Breast epithelium (tissue), 4 donors: ENCODE measurements at regions not wholly inside any gene's neighbourhood (a gene's known extent, or its start where the extent isn't known, plus 50 kb on each side); places are given as distances from the start of the nearest gene placed in this dataset.

Source experiments
- DNase-seq, 2 donors: peaks; one replicate each; pipeline ENCODE4 v3.0.0-alpha.2; 2019; ENCODE audit warnings: low spot score in 2 of 2
- H3K27ac ChIP-seq, 2 donors: fragments of 200-600 bp; sonication (generic) in 1 of 2; one replicate each; pipeline ENCODE4 v1.5.1; 2016 to 2019; ENCODE audit warnings: mild to moderate bottlenecking in 1 of 2
- H3K27me3 ChIP-seq, 2 donors: fragments of 200-600 bp; sonication (generic) in 1 of 2; one replicate each; pipeline versions ENCODE4 v1.5.1 to v1.6.0; 2017 to 2019; ENCODE audit warnings: control low read depth in 1 of 2, mild to moderate bottlenecking in 1 of 2
- H3K36me3 ChIP-seq: fragments of 200-600 bp; one replicate; pipeline ENCODE4 v1.5.1; 2019
- H3K4me1 ChIP-seq, 2 donors: fragments of 200-600 bp; sonication (generic); one replicate each; pipeline ENCODE4 v1.5.1; 2016 to 2019; ENCODE audit warnings: control low read depth in 1 of 2
- H3K4me3 ChIP-seq, 3 donors: fragments of 200-600 bp; sonication (generic); 1 replicate in 2 of 3; 2 replicates in 1 of 3; pipeline ENCODE4 v1.5.1; 2016 to 2019; ENCODE audit warnings: mild to moderate bottlenecking in 3 of 3, moderate library complexity in 2 of 3
- H3K9me3 ChIP-seq, 2 donors: fragments of 200-600 bp; sonication (generic) in 1 of 2; one replicate each; pipeline ENCODE4 v1.5.1; 2016 to 2019; ENCODE audit warnings: control low read depth in 1 of 2
- POLR2A ChIP-seq: fragments of 450-650 bp; IDR thresholded peaks from one replicate; pipeline ENCODE4 v1.6.1; 2016; ENCODE audit warnings: antibody characterized with exemption, mild to moderate bottlenecking, moderate library complexity
- POLR2AphosphoS5 ChIP-seq, 3 donors: sonication (generic); formaldehyde crosslinking; IDR thresholded peaks; one replicate each; pipeline ENCODE4 v1.6.1; 2017; ENCODE audit warnings: antibody characterized with exemption in 3 of 3
- intact Hi-C: fragments of 100-400 bp; cut with DNase I; formaldehyde crosslinking; loops from one replicate; pipeline ENCODE4 v1.15.1; 2023; ENCODE audit warnings: low total_unique reads
- TF ChIP-seq, protein P1 (sequence below), 3 donors: fragments of 450-650 bp; IDR thresholded peaks; one replicate each; pipeline ENCODE4 v1.5.1; 2016 to 2017; ENCODE audit warnings: antibody characterized with exemption in 3 of 3, mild to moderate bottlenecking in 3 of 3, moderate library complexity in 3 of 3

DNA sequence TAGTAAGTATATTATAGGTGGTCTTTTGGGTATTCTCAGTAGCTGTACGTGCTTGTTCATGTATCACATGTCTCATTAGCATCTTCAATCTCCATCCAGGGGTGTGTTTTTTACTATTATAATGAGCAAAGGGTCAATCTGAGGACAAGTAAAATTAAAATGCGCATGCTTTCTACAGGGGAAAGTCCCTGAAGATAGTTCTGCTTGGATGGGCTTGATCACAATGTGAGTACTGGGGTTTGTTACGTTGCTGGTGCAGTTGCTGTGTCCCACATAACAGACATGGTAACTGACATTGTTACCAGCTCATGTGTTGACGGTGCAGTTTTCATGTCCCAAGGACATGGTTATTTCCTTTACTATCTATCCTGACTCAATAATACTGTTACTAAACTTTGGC lies 65.9 kb downstream of the UCHL1 start:
- H3K27ac ChIP-seq, result no peak overlapping the region
- DNase-seq, result no peak
- no peak overlapping the region for H3K4me3 ChIP-seq
- TF ChIP-seq POLR2A (no peak), POLR2AphosphoS5 (IDR thresholded peaks at IDR 0.05) (no peak)
- TF ChIP-seq, protein P1, sequence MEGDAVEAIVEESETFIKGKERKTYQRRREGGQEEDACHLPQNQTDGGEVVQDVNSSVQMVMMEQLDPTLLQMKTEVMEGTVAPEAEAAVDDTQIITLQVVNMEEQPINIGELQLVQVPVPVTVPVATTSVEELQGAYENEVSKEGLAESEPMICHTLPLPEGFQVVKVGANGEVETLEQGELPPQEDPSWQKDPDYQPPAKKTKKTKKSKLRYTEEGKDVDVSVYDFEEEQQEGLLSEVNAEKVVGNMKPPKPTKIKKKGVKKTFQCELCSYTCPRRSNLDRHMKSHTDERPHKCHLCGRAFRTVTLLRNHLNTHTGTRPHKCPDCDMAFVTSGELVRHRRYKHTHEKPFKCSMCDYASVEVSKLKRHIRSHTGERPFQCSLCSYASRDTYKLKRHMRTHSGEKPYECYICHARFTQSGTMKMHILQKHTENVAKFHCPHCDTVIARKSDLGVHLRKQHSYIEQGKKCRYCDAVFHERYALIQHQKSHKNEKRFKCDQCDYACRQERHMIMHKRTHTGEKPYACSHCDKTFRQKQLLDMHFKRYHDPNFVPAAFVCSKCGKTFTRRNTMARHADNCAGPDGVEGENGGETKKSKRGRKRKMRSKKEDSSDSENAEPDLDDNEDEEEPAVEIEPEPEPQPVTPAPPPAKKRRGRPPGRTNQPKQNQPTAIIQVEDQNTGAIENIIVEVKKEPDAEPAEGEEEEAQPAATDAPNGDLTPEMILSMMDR (IDR thresholded peaks at IDR 0.05), result no peak
- intact Hi-C loops, result no loop called here
- H3K27me3 ChIP-seq, result no peaks in the 10 kb centered on the region
- peaks cover 0 to 5% of the 10 kb centered on the region in 2 donors for H3K4me1 ChIP-seq
- no peaks in the 10 kb centered on the region for H3K36me3 ChIP-seq
- H3K9me3 ChIP-seq, result no peaks in the 10 kb centered on the region

DNA sequence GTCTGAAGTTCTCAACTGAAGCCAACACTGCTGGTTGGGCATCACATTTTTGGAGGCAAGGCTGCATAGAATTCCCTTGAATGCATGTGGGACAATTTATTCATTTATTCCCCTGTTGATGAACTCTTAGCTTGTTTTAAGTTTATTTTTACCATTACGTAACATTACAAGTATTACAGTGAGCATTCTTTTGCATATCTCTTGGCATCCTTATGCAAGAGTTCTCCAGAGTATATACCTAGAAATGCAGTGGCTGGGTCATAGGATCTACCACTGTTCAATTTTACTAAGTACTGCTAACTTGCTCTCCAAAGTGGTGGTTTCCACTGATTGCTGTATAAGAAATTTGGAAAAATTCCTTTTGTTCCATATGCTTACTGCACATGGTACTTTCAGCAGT lies 66.5 kb downstream of the UCHL1 start:
- no peaks in the 10 kb centered on the region for H3K27me3 ChIP-seq
- H3K9me3 ChIP-seq, result no peaks in the 10 kb centered on the region
- peaks cover 0 to 5% of the 10 kb centered on the region in 2 donors for H3K4me1 ChIP-seq
- H3K4me3 ChIP-seq, result no peak overlapping the region
- TF ChIP-seq POLR2A (no peak), POLR2AphosphoS5 (IDR thresholded peaks at IDR 0.05) (no peak)
- TF ChIP-seq, protein P1 (IDR thresholded peaks at IDR 0.05), result no peak
- no peaks in the 10 kb centered on the region for H3K36me3 ChIP-seq
- intact Hi-C loops, result no loop called here
- H3K27ac ChIP-seq, result no peak overlapping the region
- DNase-seq, result no peak

DNA sequence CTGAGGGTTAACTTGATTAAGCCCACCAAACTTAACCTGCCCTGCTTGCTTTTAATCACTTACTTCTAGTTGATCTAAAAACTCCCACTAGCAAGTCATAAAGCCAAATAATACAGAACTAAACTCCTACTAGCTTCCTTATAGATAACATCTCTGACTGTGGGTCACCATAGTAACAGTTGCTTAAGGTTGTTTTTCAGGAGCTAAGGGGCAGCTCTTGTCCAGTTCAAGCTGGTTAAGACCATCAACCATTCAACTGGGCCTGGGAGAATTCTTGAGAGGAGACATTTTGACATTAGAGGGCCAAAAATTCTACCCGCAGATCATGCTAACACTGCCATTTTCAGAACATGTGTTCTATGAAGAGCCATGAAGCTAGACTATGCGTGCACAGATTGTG lies 67.0 kb downstream of the UCHL1 start:
- peaks cover 0 to 5% of the 10 kb centered on the region in 2 donors for H3K4me1 ChIP-seq
- no peaks in the 10 kb centered on the region for H3K27me3 ChIP-seq
- TF ChIP-seq POLR2A (no peak), POLR2AphosphoS5 (IDR thresholded peaks at IDR 0.05) (no peak)
- TF ChIP-seq, protein P1 (IDR thresholded peaks at IDR 0.05), result no peak
- H3K27ac ChIP-seq, result peak overlapping the region; percentile 48 to 66
- H3K4me3 ChIP-seq, result no peak overlapping the region
- DNase-seq, result no peak
- H3K9me3 ChIP-seq, result no peaks in the 10 kb centered on the region
- intact Hi-C loops, result no loop called here
- no peaks in the 10 kb centered on the region for H3K36me3 ChIP-seq

DNA sequence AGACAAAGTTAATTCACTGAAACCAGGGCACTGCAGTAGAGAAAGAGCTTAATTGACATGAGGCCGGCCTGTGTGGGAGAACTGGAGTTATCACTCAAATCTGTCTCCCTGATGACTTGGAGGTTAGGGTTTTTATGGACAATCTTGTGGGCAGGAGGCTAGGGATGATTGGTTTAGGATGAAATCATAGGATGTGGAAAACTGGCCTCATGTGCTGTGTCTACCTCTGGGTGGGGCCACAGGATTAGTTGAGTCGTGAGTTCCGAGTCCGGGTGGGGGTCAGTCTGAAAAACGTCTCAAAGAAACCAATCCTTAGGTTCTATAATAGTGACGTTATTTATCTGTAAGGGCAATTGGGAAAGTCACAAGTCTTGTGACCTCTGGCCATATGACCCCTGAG lies 68.1 kb downstream of the UCHL1 start:
- Histone ChIP-seq H3K36me3 (no peaks in the 10 kb centered on the region), H3K27ac (peak overlapping the region in 1 of 2 donors; percentile 31), H3K27me3 (no peaks in the 10 kb centered on the region), H3K4me1 (peaks cover 0 to 5% of the 10 kb centered on the region in 2 donors), H3K4me3 (no peak overlapping the region), H3K9me3 (no peaks in the 10 kb centered on the region)
- intact Hi-C loops, result no loop called here
- DNase-seq, result no peak
- TF ChIP-seq POLR2A (no peak), POLR2AphosphoS5 (IDR thresholded peaks at IDR 0.05) (no peak)
- TF ChIP-seq, protein P1 (IDR thresholded peaks at IDR 0.05), result no peak

DNA sequence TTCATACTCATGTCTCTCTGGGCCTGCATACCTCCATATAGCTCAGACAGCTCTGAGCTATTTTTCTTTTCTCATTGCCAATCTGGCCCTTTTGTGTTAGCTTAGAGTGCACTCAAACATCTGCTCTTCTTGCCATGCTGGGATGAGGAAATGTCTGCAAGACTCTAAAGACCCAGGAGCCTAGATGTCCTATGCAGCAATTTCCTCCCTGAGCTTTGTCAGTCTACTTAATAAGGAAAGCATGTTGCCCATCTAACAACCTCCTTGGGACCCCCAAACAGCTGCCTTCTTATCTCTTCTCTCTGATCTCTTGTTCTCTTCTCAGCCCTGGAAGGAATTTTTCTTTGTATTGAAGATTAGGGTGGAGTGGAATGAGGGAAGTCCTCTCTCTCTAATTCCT lies 69.2 kb downstream of the UCHL1 start:
- no peak overlapping the region for H3K4me3 ChIP-seq
- H3K36me3 ChIP-seq, result no peaks in the 10 kb centered on the region
- TF ChIP-seq POLR2A (no peak), POLR2AphosphoS5 (IDR thresholded peaks at IDR 0.05) (no peak)
- TF ChIP-seq, protein P1 (IDR thresholded peaks at IDR 0.05), result no peak
- H3K27me3 ChIP-seq, result no peaks in the 10 kb centered on the region
- intact Hi-C loops, result no loop called here
- no peak for DNase-seq
- H3K9me3 ChIP-seq, result no peaks in the 10 kb centered on the region
- peaks cover 0 to 5% of the 10 kb centered on the region in 2 donors for H3K4me1 ChIP-seq
- peak overlapping the region in 1 of 2 donors; percentile 31 for H3K27ac ChIP-seq
